ENCODE measurements at regions not wholly inside any gene's neighbourhood (a gene's known extent, or its start where the extent isn't known, plus 50 kb on each side); places are given as distances from the start of the nearest gene placed in this dataset.

- Mint-ChIP-seq H3K4me3 (no peak overlapping the region), H3K27me3 (peaks cover 3% of the 10 kb centered on the region), H3K36me3 (no peaks in the 10 kb centered on the region), H3K4me1 (ENCODE audit: unreplicated experiment) (no peaks in the 10 kb centered on the region), H3K9me3 (no peaks in the 10 kb centered on the region), H3K27ac (no peak overlapping the region)
- TF ChIP-seq, protein P1, sequence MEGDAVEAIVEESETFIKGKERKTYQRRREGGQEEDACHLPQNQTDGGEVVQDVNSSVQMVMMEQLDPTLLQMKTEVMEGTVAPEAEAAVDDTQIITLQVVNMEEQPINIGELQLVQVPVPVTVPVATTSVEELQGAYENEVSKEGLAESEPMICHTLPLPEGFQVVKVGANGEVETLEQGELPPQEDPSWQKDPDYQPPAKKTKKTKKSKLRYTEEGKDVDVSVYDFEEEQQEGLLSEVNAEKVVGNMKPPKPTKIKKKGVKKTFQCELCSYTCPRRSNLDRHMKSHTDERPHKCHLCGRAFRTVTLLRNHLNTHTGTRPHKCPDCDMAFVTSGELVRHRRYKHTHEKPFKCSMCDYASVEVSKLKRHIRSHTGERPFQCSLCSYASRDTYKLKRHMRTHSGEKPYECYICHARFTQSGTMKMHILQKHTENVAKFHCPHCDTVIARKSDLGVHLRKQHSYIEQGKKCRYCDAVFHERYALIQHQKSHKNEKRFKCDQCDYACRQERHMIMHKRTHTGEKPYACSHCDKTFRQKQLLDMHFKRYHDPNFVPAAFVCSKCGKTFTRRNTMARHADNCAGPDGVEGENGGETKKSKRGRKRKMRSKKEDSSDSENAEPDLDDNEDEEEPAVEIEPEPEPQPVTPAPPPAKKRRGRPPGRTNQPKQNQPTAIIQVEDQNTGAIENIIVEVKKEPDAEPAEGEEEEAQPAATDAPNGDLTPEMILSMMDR (conservative IDR thresholded peaks at IDR 0.05): no peak
- DNase-seq (ENCODE audit: extremely low spot score, unreplicated experiment): no peak
These were observed 51.4 kb upstream of the NPVF start for GRCh38 chr7:25279705-25280104.

DNA sequence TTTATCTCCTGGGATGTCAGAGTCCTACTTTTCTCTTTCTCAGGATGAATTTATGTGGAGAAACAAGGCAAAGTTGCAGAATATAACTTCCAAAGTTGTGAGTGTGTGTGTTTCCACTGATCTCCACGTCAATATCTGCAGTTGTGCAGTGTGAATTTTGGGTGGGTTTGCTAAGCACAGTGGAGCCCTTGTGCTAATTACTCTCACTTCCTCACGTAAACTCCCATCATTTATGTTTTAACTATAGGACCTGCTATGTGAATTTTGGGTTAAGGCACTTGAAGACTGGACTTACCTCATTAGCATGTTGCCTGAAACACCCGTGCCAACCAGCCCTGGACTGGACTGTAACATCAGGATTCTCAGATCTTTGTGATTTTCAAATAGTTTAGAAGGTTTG is 51.9 kb upstream of the NPVF start:
- H3K36me3 Mint-ChIP-seq: no peaks in the 10 kb centered on the region

DNA sequence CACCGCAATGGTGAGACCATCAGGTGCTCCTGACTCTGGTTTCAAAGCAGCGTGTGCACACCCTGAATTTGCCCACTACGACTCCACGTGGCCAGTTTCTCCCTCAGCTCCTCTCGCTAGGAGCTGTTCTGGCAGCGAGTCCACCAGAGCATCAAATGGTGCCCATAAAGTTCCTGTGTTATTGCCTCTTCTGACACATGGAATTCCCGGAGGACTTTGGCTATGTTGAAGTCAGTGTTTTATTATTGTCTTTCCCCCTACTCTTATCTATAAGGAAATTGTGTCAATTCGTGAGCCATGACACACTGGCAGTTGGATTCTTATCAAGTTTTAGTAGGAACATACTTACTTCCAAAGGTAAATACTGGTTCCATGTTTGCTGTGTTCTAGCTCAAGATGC is 53.9 kb upstream of the NPVF start:
- Mint-ChIP-seq H3K4me3 (no peak overlapping the region), H3K4me1 (ENCODE audit: unreplicated experiment) (no peaks in the 10 kb centered on the region), H3K27me3 (no peaks in the 10 kb centered on the region), H3K27ac (no peak overlapping the region), H3K36me3 (no peaks in the 10 kb centered on the region), H3K9me3 (no peaks in the 10 kb centered on the region)
- TF ChIP-seq, protein P1 (conservative IDR thresholded peaks at IDR 0.05): no peak
- DNase-seq (ENCODE audit: extremely low spot score, unreplicated experiment): no peak

More for the DNA sequence above, 51.9 kb upstream of the NPVF start:
- Mint-ChIP-seq H3K4me1 (ENCODE audit: unreplicated experiment) (no peaks in the 10 kb centered on the region), H3K27me3 (peaks cover 3% of the 10 kb centered on the region), H3K9me3 (no peaks in the 10 kb centered on the region), H3K27ac (no peak overlapping the region), H3K4me3 (no peak overlapping the region)
- TF ChIP-seq, protein P1 (conservative IDR thresholded peaks at IDR 0.05): no peak
- no peak for DNase-seq (ENCODE audit: extremely low spot score, unreplicated experiment)

DNA sequence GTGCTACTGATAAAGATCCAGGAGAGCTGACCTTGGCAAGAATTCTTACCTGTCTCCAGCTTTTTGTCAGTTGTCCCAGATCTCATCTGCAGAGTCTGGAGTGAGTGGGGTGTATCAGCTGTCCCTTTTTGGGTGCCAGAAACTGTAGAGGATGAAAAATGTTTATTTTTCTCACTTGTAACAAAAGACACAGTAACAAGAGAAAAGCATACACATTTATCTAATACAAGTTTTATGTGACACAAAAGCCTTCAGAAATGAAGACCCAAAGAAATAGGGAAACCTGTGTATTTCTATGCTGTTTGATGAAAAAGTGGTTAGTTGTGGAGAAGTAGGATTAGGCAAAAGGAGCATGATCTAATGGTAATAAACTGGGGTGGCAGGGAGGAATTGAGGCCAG is 58.5 kb upstream of the NPVF start:
- peaks cover 4% of the 10 kb centered on the region for H3K9me3 Mint-ChIP-seq
- no peak overlapping the region for H3K27ac Mint-ChIP-seq
- TF ChIP-seq, protein P1 (conservative IDR thresholded peaks at IDR 0.05): no peak
- no peak for DNase-seq (ENCODE audit: extremely low spot score, unreplicated experiment)
- no peaks in the 10 kb centered on the region for H3K36me3 Mint-ChIP-seq
- H3K27me3 Mint-ChIP-seq: no peaks in the 10 kb centered on the region
- H3K4me3 Mint-ChIP-seq: no peak overlapping the region
- no peaks in the 10 kb centered on the region for H3K4me1 Mint-ChIP-seq (ENCODE audit: unreplicated experiment)

DNA sequence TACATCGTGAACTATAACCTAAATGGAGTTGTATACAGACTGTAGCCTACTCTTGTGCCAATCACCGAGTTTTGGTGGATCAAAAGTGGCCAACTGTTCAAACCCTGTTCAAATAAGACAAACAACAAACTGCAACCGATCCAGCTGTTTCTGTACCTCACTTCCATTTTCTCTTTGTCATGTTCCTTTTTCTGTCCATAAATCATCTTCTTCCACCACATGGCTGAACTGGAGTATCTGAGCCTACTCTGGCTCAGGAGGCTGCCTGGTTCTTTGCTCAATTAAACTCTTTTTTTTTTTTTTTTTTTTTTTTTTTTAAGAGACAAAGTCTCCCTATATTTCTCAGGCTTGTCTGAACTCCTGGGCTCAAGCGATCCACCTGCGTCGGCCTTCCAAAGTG is 59.0 kb upstream of the NPVF start:
- Mint-ChIP-seq H3K9me3 (peaks cover 4% of the 10 kb centered on the region), H3K27me3 (no peaks in the 10 kb centered on the region), H3K4me3 (no peak overlapping the region), H3K27ac (no peak overlapping the region), H3K4me1 (ENCODE audit: unreplicated experiment) (no peaks in the 10 kb centered on the region), H3K36me3 (no peaks in the 10 kb centered on the region)
- no peak for DNase-seq (ENCODE audit: extremely low spot score, unreplicated experiment)
- TF ChIP-seq, protein P1 (conservative IDR thresholded peaks at IDR 0.05): no peak
